MM.1S (cell line): ENCODE measurements at regions not wholly inside any gene's neighbourhood (a gene's known extent, or its start where the extent isn't known, plus 50 kb on each side); places are given as distances from the start of the nearest gene placed in this dataset.
A peak's percentile ranks its signal among the peaks of the same experiment; 100 is the strongest.

Source experiments
- DNase-seq: peaks from one replicate; pipeline ENCODE4 v3.0.0-alpha.2; 2015
- H2AFZ ChIP-seq: fragments of 300-600 bp; sonication (generic); 2 replicates; pipeline ENCODE4 v1.6.0; 2016; ENCODE audit warnings: antibody characterized with exemption, low read length
- H3F3A ChIP-seq: fragments of 300-600 bp; sonication (generic); 2 replicates; pipeline ENCODE4 v1.6.1; 2016; ENCODE audit warnings: mild to moderate bottlenecking, antibody characterized with exemption, low read length, moderate library complexity, mixed read lengths; ENCODE audit not compliant: insufficient read depth
- H3K27ac ChIP-seq: fragments of 300-600 bp; sonication (generic); 2 replicates; pipeline ENCODE4 v1.5.1; 2016; ENCODE audit warnings: mild to moderate bottlenecking, low read length
- H3K27me3 ChIP-seq: fragments of 300-600 bp; sonication (generic); replicated peaks from 2 replicates; pipeline ENCODE4 v1.6.0; 2016; ENCODE audit warnings: low read length; ENCODE audit not compliant: insufficient read depth
- H3K36me3 ChIP-seq: fragments of 300-600 bp; sonication (generic); replicated peaks from 2 replicates; pipeline ENCODE4 v1.6.1; 2016; ENCODE audit warnings: mild to moderate bottlenecking, low read length, mixed read lengths; ENCODE audit not compliant: insufficient read depth
- H3K4me1 ChIP-seq: fragments of 300-600 bp; sonication (generic); 2 replicates; pipeline ENCODE4 v1.6.1; 2016; ENCODE audit warnings: low read length, mixed read lengths
- H3K4me2 ChIP-seq: fragments of 300-600 bp; sonication (generic); 2 replicates; pipeline ENCODE4 v1.6.0; 2016; ENCODE audit warnings: low read depth, low read length
- H3K4me3 ChIP-seq: fragments of 300-600 bp; sonication (generic); 2 replicates; pipeline ENCODE4 v1.5.1; 2016; ENCODE audit warnings: low read length, mixed read lengths
- H3K79me2 ChIP-seq: fragments of 300-600 bp; sonication (generic); 2 replicates; pipeline ENCODE4 v1.6.1; 2016; ENCODE audit warnings: mixed run types, low read length, mixed read lengths
- H3K9ac ChIP-seq: fragments of 300-600 bp; sonication (generic); 2 replicates; pipeline ENCODE4 v1.6.1; 2016; ENCODE audit warnings: low read length, mixed read lengths
- H3K9me2 ChIP-seq: fragments of 300-600 bp; sonication (generic); replicated peaks from 2 replicates; pipeline ENCODE4 v1.6.1; 2016; ENCODE audit warnings: mild to moderate bottlenecking, low read length, mixed read lengths; ENCODE audit not compliant: insufficient read depth
- H3K9me3 ChIP-seq: fragments of 300-600 bp; sonication (generic); replicated peaks from 2 replicates; pipeline ENCODE4 v1.6.1; 2016; ENCODE audit warnings: mild to moderate bottlenecking, low read length, mixed read lengths; ENCODE audit not compliant: insufficient read depth
- H4K20me1 ChIP-seq: fragments of 300-600 bp; sonication (generic); 2 replicates; pipeline ENCODE4 v1.6.1; 2016; ENCODE audit warnings: mild to moderate bottlenecking, low read length, moderate library complexity, mixed read lengths; ENCODE audit not compliant: insufficient read depth
- EZH2 ChIP-seq: fragments of 300-600 bp; sonication (generic); optimal IDR thresholded peaks from 2 replicates; pipeline ENCODE3; 2017; ENCODE audit warnings: low read depth, mild to moderate bottlenecking, antibody characterized with exemption, low read length, mixed read lengths
- EZH2phosphoT487 ChIP-seq: fragments of 300-600 bp; sonication (generic); IDR thresholded peaks from 2 replicates; pipeline ENCODE4 v1.6.1; 2018; ENCODE audit warnings: antibody characterized with exemption, low read length
- TF ChIP-seq, protein P1 (sequence below): fragments of 300-600 bp; sonication (generic); IDR thresholded peaks from 2 replicates; pipeline ENCODE4 v1.5.1; 2016; ENCODE audit warnings: antibody characterized with exemption, low read length, mixed read lengths

DNA sequence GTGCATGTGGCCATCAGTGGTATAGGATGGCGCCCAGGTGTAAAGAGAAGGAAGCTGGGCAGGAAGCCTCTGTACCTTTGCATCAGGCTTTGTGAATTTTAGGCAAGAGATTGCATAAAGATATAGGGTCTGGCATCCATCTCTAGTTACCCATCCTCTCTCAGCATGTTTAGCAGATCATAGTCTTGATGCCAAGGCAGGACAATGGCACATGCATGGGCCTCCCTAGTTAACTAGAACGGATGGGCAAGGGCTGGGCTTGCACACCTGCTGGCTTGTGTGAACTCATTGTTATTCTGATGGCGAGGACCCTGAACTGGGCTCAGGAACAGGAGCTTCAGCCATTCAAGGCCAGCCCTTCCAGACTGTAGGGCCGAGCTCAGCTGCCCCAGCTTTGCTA, 229.2 kb upstream of the NCAM1 start:
- H2AFZ ChIP-seq, result no peak overlapping the region
- H3K4me2 ChIP-seq, result no peak overlapping the region
- no peak overlapping the region for H3K4me3 ChIP-seq
- H3F3A ChIP-seq, result no peaks in the 10 kb centered on the region
- no peaks in the 10 kb centered on the region for H4K20me1 ChIP-seq
- H3K27me3 ChIP-seq, result no peaks in the 10 kb centered on the region
- H3K79me2 ChIP-seq, result no peaks in the 10 kb centered on the region
- H3K36me3 ChIP-seq, result no peaks in the 10 kb centered on the region
- no peak for TF ChIP-seq EZH2
- TF ChIP-seq EZH2phosphoT487, result no peak
- TF ChIP-seq, protein P1, sequence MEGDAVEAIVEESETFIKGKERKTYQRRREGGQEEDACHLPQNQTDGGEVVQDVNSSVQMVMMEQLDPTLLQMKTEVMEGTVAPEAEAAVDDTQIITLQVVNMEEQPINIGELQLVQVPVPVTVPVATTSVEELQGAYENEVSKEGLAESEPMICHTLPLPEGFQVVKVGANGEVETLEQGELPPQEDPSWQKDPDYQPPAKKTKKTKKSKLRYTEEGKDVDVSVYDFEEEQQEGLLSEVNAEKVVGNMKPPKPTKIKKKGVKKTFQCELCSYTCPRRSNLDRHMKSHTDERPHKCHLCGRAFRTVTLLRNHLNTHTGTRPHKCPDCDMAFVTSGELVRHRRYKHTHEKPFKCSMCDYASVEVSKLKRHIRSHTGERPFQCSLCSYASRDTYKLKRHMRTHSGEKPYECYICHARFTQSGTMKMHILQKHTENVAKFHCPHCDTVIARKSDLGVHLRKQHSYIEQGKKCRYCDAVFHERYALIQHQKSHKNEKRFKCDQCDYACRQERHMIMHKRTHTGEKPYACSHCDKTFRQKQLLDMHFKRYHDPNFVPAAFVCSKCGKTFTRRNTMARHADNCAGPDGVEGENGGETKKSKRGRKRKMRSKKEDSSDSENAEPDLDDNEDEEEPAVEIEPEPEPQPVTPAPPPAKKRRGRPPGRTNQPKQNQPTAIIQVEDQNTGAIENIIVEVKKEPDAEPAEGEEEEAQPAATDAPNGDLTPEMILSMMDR, result no peak
- H3K9ac ChIP-seq, result no peak overlapping the region
- DNase-seq, result no peak
- no peaks in the 10 kb centered on the region for H3K4me1 ChIP-seq
- H3K9me3 ChIP-seq, result no peaks in the 10 kb centered on the region
- H3K9me2 ChIP-seq, result no peaks in the 10 kb centered on the region
- H3K27ac ChIP-seq, result no peak overlapping the region

GRCh38 chr11:112734207-112734606, 227.0 kb upstream of the NCAM1 start:
- DNase-seq, result no peak
- no peak overlapping the region for H2AFZ ChIP-seq
- TF ChIP-seq, protein P1, result no peak
- TF ChIP-seq EZH2phosphoT487, result no peak
- no peak for TF ChIP-seq EZH2
- no peaks in the 10 kb centered on the region for H3K9me3 ChIP-seq
- H3K4me1 ChIP-seq, result no peaks in the 10 kb centered on the region
- H3F3A ChIP-seq, result no peaks in the 10 kb centered on the region
- H3K27me3 ChIP-seq, result no peaks in the 10 kb centered on the region
- H4K20me1 ChIP-seq, result no peaks in the 10 kb centered on the region
- H3K4me2 ChIP-seq, result no peak overlapping the region
- H3K9ac ChIP-seq, result no peak overlapping the region
- H3K9me2 ChIP-seq, result no peaks in the 10 kb centered on the region
- H3K4me3 ChIP-seq, result no peak overlapping the region
- H3K36me3 ChIP-seq, result no peaks in the 10 kb centered on the region
- H3K79me2 ChIP-seq, result no peaks in the 10 kb centered on the region
- no peak overlapping the region for H3K27ac ChIP-seq

DNA sequence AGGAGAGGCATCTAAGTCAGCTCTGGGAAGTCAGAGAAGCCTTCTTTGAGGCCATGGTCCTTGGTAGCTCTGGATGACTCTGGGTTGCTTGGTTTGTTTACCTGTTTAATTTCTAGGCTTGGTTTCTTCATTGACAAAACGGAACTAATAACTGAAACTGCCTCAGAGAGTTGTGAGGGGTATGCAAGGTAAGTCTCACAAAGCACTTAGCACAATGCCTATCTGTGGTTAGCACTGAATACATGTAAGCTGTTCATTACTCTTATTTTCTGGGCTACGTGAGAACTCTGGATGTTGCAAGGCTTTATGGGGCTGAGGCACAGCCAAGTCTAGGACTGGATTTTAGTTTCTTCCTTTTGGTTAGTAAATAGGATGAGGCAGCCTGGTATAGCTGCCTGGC, 225.8 kb upstream of the NCAM1 start:
- Histone ChIP-seq H3K27ac (no peak overlapping the region), H3K4me1 (no peaks in the 10 kb centered on the region)

More for the DNA sequence above, 225.8 kb upstream of the NCAM1 start:
- H3K9me2 ChIP-seq, result no peaks in the 10 kb centered on the region
- H3K27me3 ChIP-seq, result no peaks in the 10 kb centered on the region
- H3K9me3 ChIP-seq, result no peaks in the 10 kb centered on the region
- H3F3A ChIP-seq, result no peaks in the 10 kb centered on the region
- no peaks in the 10 kb centered on the region for H4K20me1 ChIP-seq
- H3K4me2 ChIP-seq, result no peak overlapping the region
- no peak overlapping the region for H2AFZ ChIP-seq
- no peak overlapping the region for H3K9ac ChIP-seq
- H3K79me2 ChIP-seq, result no peaks in the 10 kb centered on the region
- H3K36me3 ChIP-seq, result no peaks in the 10 kb centered on the region
- no peak for TF ChIP-seq EZH2
- TF ChIP-seq, protein P1, result no peak
- TF ChIP-seq EZH2phosphoT487, result no peak
- H3K4me3 ChIP-seq, result no peak overlapping the region
- DNase-seq, result peak; percentile 28
